Stimulated activated naive CD8-positive, alpha-beta T cell treated with anti-CD3 and anti-CD28 coated beads, Interleukin-15, Interleukin-2, amounts not matched to agents 100 U/mL and 50 U/mL, for 24 hours (primary cell): ENCODE measurements at regions not wholly inside any gene's neighbourhood (a gene's known extent, or its start where the extent isn't known, plus 50 kb on each side); places are given as distances from the start of the nearest gene placed in this dataset.

Source experiments
- ATAC-seq: fragments of 150-1000 bp; cut with Tn5 transposase; one replicate; pipeline ENCODE4 v1.10.0; 2021
- DNase-seq: peaks from one replicate; pipeline ENCODE4 v3.0.0; 2021

- ATAC-seq, result no peak
- no peak for DNase-seq
Observed at GRCh38 chr6:147820520-147820919, 312.0 kb downstream of the SAMD5 start.

- ATAC-seq (no peak), DNase-seq (no peak)
Observed at GRCh38 chr6:147821295-147821897, 312.9 kb downstream of the SAMD5 start.

- ATAC-seq (no peak), DNase-seq (no peak)
Observed at GRCh38 chr6:147823936-147824335, 315.4 kb downstream of the SAMD5 start.

GRCh38 chr6:147825848-147826247 lies 317.4 kb downstream of the SAMD5 start:
- ATAC-seq, result no peak
- DNase-seq, result no peak

GRCh38 chr6:147826698-147827097 lies 318.2 kb downstream of the SAMD5 start:
- ATAC-seq, result no peak
- no peak for DNase-seq

GRCh38 chr6:147829418-147829817 lies 320.9 kb downstream of the SAMD5 start:
- no peak for ATAC-seq
- no peak for DNase-seq

GRCh38 chr6:147829835-147830234 lies 321.3 kb downstream of the SAMD5 start:
- DNase-seq (no peak), ATAC-seq (no peak)

GRCh38 chr6:147831356-147831755 lies 322.9 kb downstream of the SAMD5 start:
- no peak for DNase-seq
- ATAC-seq, result no peak

GRCh38 chr6:147833607-147834006 lies 325.1 kb downstream of the SAMD5 start:
- ATAC-seq (no peak), DNase-seq (no peak)

- DNase-seq (no peak), ATAC-seq (no peak)
Observed at GRCh38 chr6:147834084-147834776, 325.7 kb downstream of the SAMD5 start.

GRCh38 chr6:147837540-147837939 lies 329.1 kb downstream of the SAMD5 start:
- DNase-seq, result no peak
- ATAC-seq, result no peak

GRCh38 chr6:147839708-147840610 lies 331.5 kb downstream of the SAMD5 start:
- no peak for ATAC-seq
- DNase-seq, result no peak

- no peak for ATAC-seq
- no peak for DNase-seq
Observed at GRCh38 chr6:147841547-147842148, 333.2 kb downstream of the SAMD5 start.

GRCh38 chr6:147849401-147850330 lies 341.2 kb downstream of the SAMD5 start:
- ATAC-seq (no peak), DNase-seq (no peak)

GRCh38 chr6:147852772-147853171 lies 344.3 kb downstream of the SAMD5 start:
- DNase-seq (no peak), ATAC-seq (no peak)

GRCh38 chr6:147853574-147853973 lies 345.1 kb downstream of the SAMD5 start:
- DNase-seq, result no peak
- ATAC-seq, result no peak

GRCh38 chr6:147855803-147856482 lies 347.5 kb downstream of the SAMD5 start:
- no peak for ATAC-seq
- no peak for DNase-seq

GRCh38 chr6:147856687-147857086 lies 348.2 kb downstream of the SAMD5 start:
- ATAC-seq, result no peak
- no peak for DNase-seq

- no peak for DNase-seq
- no peak for ATAC-seq
Observed at GRCh38 chr6:147858421-147858820, 349.9 kb downstream of the SAMD5 start.

GRCh38 chr6:147859071-147859470 lies 350.6 kb downstream of the SAMD5 start:
- no peak for ATAC-seq
- no peak for DNase-seq

GRCh38 chr6:147861696-147862095 lies 353.2 kb downstream of the SAMD5 start:
- no peak for DNase-seq
- no peak for ATAC-seq
